Ishikawa (cell line): ENCODE measurements at regions not wholly inside any gene's neighbourhood (a gene's known extent, or its start where the extent isn't known, plus 50 kb on each side); places are given as distances from the start of the nearest gene placed in this dataset.

Experiments used
- CEBPB ChIP-seq: IDR thresholded peaks from 2 replicates; pipeline ENCODE4 v1.6.1; 2012
- CREB1 ChIP-seq: IDR thresholded peaks from 2 replicates; pipeline ENCODE4 v1.6.1; 2012; ENCODE audit warnings: low read depth
- EGR1 ChIP-seq: IDR thresholded peaks from 2 replicates; pipeline ENCODE4 v1.6.1; 2012
- EP300 ChIP-seq: IDR thresholded peaks from 2 replicates; pipeline ENCODE4 v1.6.1; 2012; ENCODE audit warnings: borderline replicate concordance
- FOXM1 ChIP-seq: IDR thresholded peaks from 2 replicates; pipeline ENCODE4 v1.6.1; 2012; ENCODE audit warnings: low read depth, borderline replicate concordance
- MAX ChIP-seq: IDR thresholded peaks from 2 replicates; pipeline ENCODE4 v1.6.1; 2012
- NFIC ChIP-seq: IDR thresholded peaks from 2 replicates; pipeline ENCODE4 v1.6.1; 2012
- RAD21 ChIP-seq: IDR thresholded peaks from 2 replicates; pipeline ENCODE4 v1.6.1; 2012; ENCODE audit warnings: low read depth
- REST ChIP-seq: IDR thresholded peaks from 2 replicates; pipeline ENCODE4 v1.6.1; 2012; ENCODE audit warnings: low read depth, mild to moderate bottlenecking
- TAF1 ChIP-seq: IDR thresholded peaks from 2 replicates; pipeline ENCODE4 v1.6.1; 2012; ENCODE audit warnings: low read depth, mild to moderate bottlenecking
- TCF12 ChIP-seq: IDR thresholded peaks from 2 replicates; pipeline ENCODE4 v1.6.1; 2012; ENCODE audit warnings: low read depth
- TEAD4 ChIP-seq: IDR thresholded peaks from 2 replicates; pipeline ENCODE4 v1.6.1; 2012
- USF1 ChIP-seq: IDR thresholded peaks from 2 replicates; pipeline ENCODE4 v1.6.1; 2012
- YY1 ChIP-seq: IDR thresholded peaks from 2 replicates; pipeline ENCODE4 v1.6.1; 2012; ENCODE audit warnings: low read depth
- ZBTB7A ChIP-seq: IDR thresholded peaks from 2 replicates; pipeline ENCODE4 v1.6.1; 2012; ENCODE audit warnings: low read depth

GRCh38 chr4:167786504-167786903 lies 305.8 kb upstream of the ANXA10 start:
- TF ChIP-seq REST (no peak), YY1 (no peak), EP300 (no peak), TAF1 (no peak), CEBPB (no peak)

- TF ChIP-seq RAD21, result peak; percentile 13; the same call in 1 of the 2 replicates
- TF ChIP-seq ZBTB7A, result no peak
- TF ChIP-seq MAX, result no peak
Observed at GRCh38 chr4:167787231-167787630, 305.1 kb upstream of the ANXA10 start.

GRCh38 chr4:167802463-167803212 lies 289.7 kb upstream of the ANXA10 start:
- TF ChIP-seq EGR1 (no peak), TEAD4 (no peak), REST (no peak), EP300 (no peak), TCF12 (no peak), CREB1 (no peak), TAF1 (no peak), RAD21 (no peak), CEBPB (no peak), YY1 (no peak), ZBTB7A (no peak), NFIC (no peak), MAX (no peak), FOXM1 (no peak), USF1 (no peak)

- TF ChIP-seq ZBTB7A, result no peak
- TF ChIP-seq CREB1, result no peak
- no peak for TF ChIP-seq MAX
- TF ChIP-seq REST, result no peak
- TF ChIP-seq FOXM1, result no peak
- no peak for TF ChIP-seq TEAD4
- no peak for TF ChIP-seq EGR1
- TF ChIP-seq NFIC, result no peak
- no peak for TF ChIP-seq CEBPB
- no peak for TF ChIP-seq TCF12
- no peak for TF ChIP-seq EP300
- TF ChIP-seq YY1, result no peak
- no peak for TF ChIP-seq TAF1
- no peak for TF ChIP-seq RAD21
- TF ChIP-seq USF1, result no peak
Observed at GRCh38 chr4:167811958-167812357, 280.4 kb upstream of the ANXA10 start.

GRCh38 chr4:167826281-167826680 lies 266.1 kb upstream of the ANXA10 start:
- no peak for TF ChIP-seq TAF1
- TF ChIP-seq TEAD4, result no peak
- no peak for TF ChIP-seq CREB1
- no peak for TF ChIP-seq CEBPB
- no peak for TF ChIP-seq RAD21
- no peak for TF ChIP-seq ZBTB7A
- TF ChIP-seq EP300, result no peak
- TF ChIP-seq REST, result no peak
- no peak for TF ChIP-seq TCF12
- TF ChIP-seq NFIC, result no peak
- TF ChIP-seq YY1, result no peak
- no peak for TF ChIP-seq EGR1
- TF ChIP-seq MAX, result no peak
- TF ChIP-seq FOXM1, result no peak
- no peak for TF ChIP-seq USF1
